H1 (cell line): ENCODE measurements at regions not wholly inside any gene's neighbourhood (a gene's known extent, or its start where the extent isn't known, plus 50 kb on each side); places are given as distances from the start of the nearest gene placed in this dataset.

ENCODE experiments used
- CTCF ChIA-PET: fragments of 300-600 bp; sonication (Branson Sonifier 250); formaldehyde crosslinking; loops from one replicate; lab custom pipeline; 2021; ENCODE audit not compliant: partially characterized antibody; lab: Charles Lee
- POLR2A ChIA-PET: fragments of 300-600 bp; sonication (Branson Sonifier 250); formaldehyde crosslinking; loops from one replicate; lab custom pipeline; 2021; ENCODE audit warnings: inconsistent platforms; ENCODE audit not compliant: partially characterized antibody; lab: Charles Lee
- DNase-seq, 2 experiments: peaks; one replicate each; pipeline versions ENCODE4 v3.0.0 to v3.0.0-alpha.2; 2010 to 2022; ENCODE audit warnings: low spot score in 2 of 2, low read depth in 1 of 2, mixed read lengths in 1 of 2
- FAIRE-seq: peaks from 2 replicates; lab custom pipeline; 2011; peaks lifted over from hg19 to GRCh38; lab: Jason Lieb, UNC
- H2AFZ ChIP-seq: 2 replicates; pipeline ENCODE4 v1.8.1; 2012; ENCODE audit warnings: low read length, inconsistent platforms
- H2AK5ac ChIP-seq: 2 replicates; pipeline ENCODE4 v1.6.1; 2013; ENCODE audit warnings: low read depth, low read length
- H2BK120ac ChIP-seq: replicated peaks from 2 replicates; pipeline ENCODE3; 2013; ENCODE audit warnings: low read depth, low read length, inconsistent platforms
- H2BK12ac ChIP-seq: 2 replicates; pipeline ENCODE4 v1.6.1; 2013; ENCODE audit warnings: low read depth, low read length
- H2BK15ac ChIP-seq: 2 replicates; pipeline ENCODE4 v1.6.1; 2013; ENCODE audit warnings: low read length
- H2BK20ac ChIP-seq: 2 replicates; pipeline ENCODE4 v1.6.1; 2013; ENCODE audit warnings: low read length
- H2BK5ac ChIP-seq: 2 replicates; pipeline ENCODE4 v1.6.1; 2013; ENCODE audit warnings: low read depth, low read length
- H3K14ac ChIP-seq: 2 replicates; pipeline ENCODE4 v1.6.1; 2013; ENCODE audit warnings: inconsistent platforms; ENCODE audit not compliant: insufficient read length
- H3K18ac ChIP-seq: 2 replicates; pipeline ENCODE4 v1.6.1; 2013; ENCODE audit warnings: low read length; ENCODE audit errors: extremely low read depth
- H3K23ac ChIP-seq: 2 replicates; pipeline ENCODE4 v1.6.1; 2013; ENCODE audit warnings: inconsistent platforms; ENCODE audit not compliant: insufficient read length
- H3K23me2 ChIP-seq: 2 replicates; pipeline ENCODE4 v1.6.1; 2013; ENCODE audit warnings: low read depth, low read length
- H3K27ac ChIP-seq: 2 replicates; pipeline ENCODE4 v1.6.1; 2011; ENCODE audit warnings: low read depth, low read length, inconsistent platforms
- H3K27me3 ChIP-seq, 4 experiments: replicated peaks in 1 of 4; 1 replicate in 1 of 4; 2 replicates in 3 of 4; pipeline versions ENCODE4 v1.6.1 to v1.8.1; 2011 to 2013; ENCODE audit warnings: low read length in 3 of 4, mild to moderate bottlenecking in 3 of 4, inconsistent platforms in 2 of 4, mixed read lengths in 2 of 4, moderate library complexity in 1 of 4; ENCODE audit not compliant: control insufficient read depth in 3 of 4, insufficient read depth in 3 of 4; ENCODE audit errors: extremely low read depth in 1 of 4
- H3K36me3 ChIP-seq, 4 experiments: 2 replicates each; pipeline versions ENCODE4 v1.6.1 to v1.8.1; 2011 to 2013; ENCODE audit warnings: mild to moderate bottlenecking in 4 of 4, low read length in 3 of 4, moderate library complexity in 2 of 4, control low read depth in 1 of 4, inconsistent platforms in 1 of 4; ENCODE audit not compliant: insufficient read depth in 4 of 4, control insufficient read depth in 2 of 4
- H3K4ac ChIP-seq: replicated peaks from 2 replicates; pipeline ENCODE3; 2013; ENCODE audit warnings: low read length, low read depth, mixed read lengths, inconsistent platforms; ENCODE audit not compliant: insufficient read length
- H3K4me1 ChIP-seq, 4 experiments: replicated peaks in 1 of 4; 1 replicate in 1 of 4; 2 replicates in 3 of 4; pipeline versions ENCODE4 v1.6.1 to v1.8.1; 2011 to 2013; ENCODE audit warnings: low read length in 3 of 4, inconsistent platforms in 2 of 4, mixed read lengths in 1 of 4; ENCODE audit not compliant: insufficient read depth in 4 of 4, control insufficient read depth in 3 of 4
- H3K4me2 ChIP-seq, 2 experiments: 2 replicates each; pipeline versions ENCODE4 v1.6.1 to v1.8.1; 2011 to 2013; ENCODE audit warnings: low read depth in 2 of 2, low read length in 2 of 2, control low read depth in 1 of 2, inconsistent platforms in 1 of 2, mild to moderate bottlenecking in 1 of 2; ENCODE audit not compliant: insufficient read depth in 1 of 2
- H3K4me3 ChIP-seq, 4 experiments: fragments of 200-600, 300-600 bp in 1 of 4; sonication (generic), shearing (Covaris generic), sonication (Bioruptor Twin) in 1 of 4; 2 replicates each; pipeline versions ENCODE4 v1.5.1 to v1.8.1; 2011 to 2016; ENCODE audit warnings: low read length in 4 of 4, low read depth in 3 of 4, control low read depth in 2 of 4, inconsistent platforms in 2 of 4, mild to moderate bottlenecking in 2 of 4, mixed read lengths in 1 of 4, moderate library complexity in 1 of 4; ENCODE audit not compliant: insufficient read depth in 2 of 4; ENCODE audit errors: extremely low read depth in 1 of 4
- H3K56ac ChIP-seq: replicated peaks from 2 replicates; pipeline ENCODE3; 2013; ENCODE audit warnings: low read depth, mild to moderate bottlenecking, mixed read lengths, low read length, inconsistent platforms; ENCODE audit not compliant: insufficient read length
- H3K79me1 ChIP-seq: 2 replicates; pipeline ENCODE4 v1.6.1; 2013; ENCODE audit warnings: low read depth, low read length, control low read depth
- H3K79me2 ChIP-seq, 2 experiments: 2 replicates each; pipeline versions ENCODE4 v1.6.1 to v1.8.1; 2012 to 2013; ENCODE audit warnings: low read length in 2 of 2, mild to moderate bottlenecking in 2 of 2, inconsistent platforms in 1 of 2; ENCODE audit not compliant: insufficient read depth in 2 of 2, control insufficient read depth in 1 of 2
- H3K9ac ChIP-seq, 4 experiments: replicated peaks in 1 of 4; 1 replicate in 1 of 4; 2 replicates in 3 of 4; pipeline versions ENCODE4 v1.6.1 to v1.8.1; 2011 to 2013; ENCODE audit warnings: low read depth in 3 of 4, low read length in 3 of 4, control low read depth in 2 of 4, mild to moderate bottlenecking in 2 of 4, moderate library complexity in 2 of 4, inconsistent platforms in 1 of 4; ENCODE audit errors: extremely low read depth in 1 of 4
- H3K9me3 ChIP-seq, 2 experiments: 2 replicates each; pipeline versions ENCODE4 v1.6.1 to v1.8.1; 2012 to 2013; ENCODE audit warnings: mild to moderate bottlenecking in 2 of 2, moderate library complexity in 2 of 2, control low read depth in 1 of 2, inconsistent platforms in 1 of 2, low read depth in 1 of 2, low read length in 1 of 2, mixed read lengths in 1 of 2; ENCODE audit not compliant: insufficient read depth in 2 of 2
- H4K20me1 ChIP-seq, 2 experiments: replicated peaks in 1 of 2; 2 replicates each; pipeline versions ENCODE3 to v1.8.1; 2011 to 2013; ENCODE audit warnings: inconsistent platforms in 2 of 2, low read length in 2 of 2, mild to moderate bottlenecking in 1 of 2; ENCODE audit not compliant: insufficient read depth in 2 of 2, control insufficient read depth in 1 of 2
- H4K5ac ChIP-seq: 2 replicates; pipeline ENCODE4 v1.6.1; 2013; ENCODE audit warnings: low read length, low read depth, mixed read lengths, inconsistent platforms; ENCODE audit not compliant: insufficient read length
- H4K8ac ChIP-seq: 2 replicates; pipeline ENCODE4 v1.8.0; 2013; ENCODE audit warnings: mild to moderate bottlenecking, moderate library complexity, low read length, inconsistent platforms; ENCODE audit not compliant: insufficient read depth; ENCODE audit errors: extremely low read depth
- H4K91ac ChIP-seq: replicated peaks from 2 replicates; pipeline ENCODE3; 2013; ENCODE audit warnings: low read length, mixed read lengths, inconsistent platforms; ENCODE audit not compliant: insufficient read length
- CHD2 ChIP-seq: IDR thresholded peaks from 2 replicates; pipeline ENCODE4 v1.6.1; 2012; ENCODE audit warnings: low read length, improper control_type of control experiment
- GTF2F1 ChIP-seq: IDR thresholded peaks from 2 replicates; pipeline ENCODE4 v1.6.1; 2012; ENCODE audit warnings: low read depth, low read length, improper control_type of control experiment, borderline replicate concordance
- SRF ChIP-seq: IDR thresholded peaks from 2 replicates; pipeline ENCODE4 v1.6.1; 2011; ENCODE audit warnings: mild to moderate bottlenecking, low read depth, low read length, moderate library complexity
- TAF1 ChIP-seq: IDR thresholded peaks from 2 replicates; pipeline ENCODE4 v1.6.1; 2011; ENCODE audit warnings: mild to moderate bottlenecking, low read depth, low read length
- TCF12 ChIP-seq: IDR thresholded peaks from 2 replicates; pipeline ENCODE4 v1.6.1; 2011; ENCODE audit warnings: low read depth, mild to moderate bottlenecking, low read length
- WGBS, 2 experiments: shearing (Covaris generic) in 1 of 2; methylation state at CpG; one replicate each; pipeline versions ENCODE4 v1.1.6 to v1.1.7; 2013 to 2015; ENCODE audit warnings: low lambda C conversion rate in 2 of 2, mixed read lengths in 2 of 2, inconsistent platforms in 1 of 2, low coverage in 1 of 2, missing lambda C conversion rate in 1 of 2; ENCODE audit not compliant: insufficient replicate concordance in 2 of 2, insufficient coverage in 1 of 2, insufficient read length in 1 of 2; ENCODE audit errors: extremely low coverage in 1 of 2, missing lambda C conversion rate in 1 of 2; 5-methylcytosine and 5-hydroxymethylcytosine counted together
- TF ChIP-seq, protein P1 (sequence below): IDR thresholded peaks from 2 replicates; pipeline ENCODE4 v1.6.1; 2012; ENCODE audit warnings: inconsistent platforms

DNA sequence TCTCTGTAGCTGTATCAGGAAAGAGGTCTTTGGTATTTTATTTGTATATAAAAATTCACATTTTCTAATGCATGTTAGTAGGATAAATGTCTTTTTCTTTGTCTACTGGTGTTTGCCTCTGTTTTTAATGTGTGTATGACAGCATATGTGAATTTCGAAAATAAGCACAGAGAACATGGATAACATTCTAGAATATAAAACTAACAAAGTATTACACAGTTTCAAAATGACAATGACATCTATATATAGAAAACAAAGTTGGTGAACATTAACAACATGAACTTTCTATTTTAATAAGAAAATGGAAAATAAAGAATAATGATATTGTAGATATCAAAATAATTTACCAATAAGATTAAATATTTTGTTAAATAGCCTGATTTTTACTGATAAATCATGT is 608.0 kb downstream of the COL12A1 start:
- no peak overlapping the region for H3K23ac ChIP-seq
- H3K27ac ChIP-seq = no peak overlapping the region
- WGBS, 2 experiments = 100% methylated on average over 1 of the region's 1 CpG; no CpG with 5 or more reads in 1 of the 2 experiments
- H2BK12ac ChIP-seq = no peak overlapping the region
- no peak overlapping the region for H4K8ac ChIP-seq
- no peaks in the 10 kb centered on the region for H3K79me1 ChIP-seq
- no peak overlapping the region for H2AFZ ChIP-seq
- H2BK120ac ChIP-seq = no peak overlapping the region
- no peak overlapping the region for H3K4me2 ChIP-seq
- no peaks in the 10 kb centered on the region for H3K36me3 ChIP-seq
- H2BK5ac ChIP-seq = no peak overlapping the region
- no peak overlapping the region for H2AK5ac ChIP-seq
- no peaks in the 10 kb centered on the region for H3K23me2 ChIP-seq
- no peak overlapping the region for H3K9ac ChIP-seq
- no peaks in the 10 kb centered on the region for H3K9me3 ChIP-seq
- no peak for FAIRE-seq
- H4K20me1 ChIP-seq = no peaks in the 10 kb centered on the region
- H4K91ac ChIP-seq = no peak overlapping the region
- no peaks in the 10 kb centered on the region for H3K79me2 ChIP-seq
- ChIA-PET CTCF (no interaction called here), POLR2A (no interaction called here)
- H3K27me3 ChIP-seq = no peaks in the 10 kb centered on the region
- H3K4ac ChIP-seq = no peak overlapping the region
- no peaks in the 10 kb centered on the region for H3K4me1 ChIP-seq
- H2BK20ac ChIP-seq = no peak overlapping the region
- H3K4me3 ChIP-seq = no peak overlapping the region
- H3K56ac ChIP-seq = no peak overlapping the region
- no peak for TF ChIP-seq SRF
- no peak for TF ChIP-seq GTF2F1
- no peak for TF ChIP-seq CHD2
- TF ChIP-seq TCF12 = no peak
- TF ChIP-seq TAF1 = no peak
- TF ChIP-seq, protein P1, sequence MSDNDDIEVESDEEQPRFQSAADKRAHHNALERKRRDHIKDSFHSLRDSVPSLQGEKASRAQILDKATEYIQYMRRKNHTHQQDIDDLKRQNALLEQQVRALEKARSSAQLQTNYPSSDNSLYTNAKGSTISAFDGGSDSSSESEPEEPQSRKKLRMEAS = no peak
- DNase-seq = no peak
- H4K5ac ChIP-seq = no peak overlapping the region
- H3K18ac ChIP-seq = no peak overlapping the region
- H2BK15ac ChIP-seq = no peak overlapping the region
- no peak overlapping the region for H3K14ac ChIP-seq
